GM19395 (cell line): ENCODE measurements at regions not wholly inside any gene's neighbourhood (a gene's known extent, or its start where the extent isn't known, plus 50 kb on each side); places are given as distances from the start of the nearest gene placed in this dataset.

Experiments
- ATAC-seq: cut with Tn5 transposase; IDR thresholded peaks from one replicate; pipeline ENCODE4 v1.9.1; 2021; ENCODE audit warnings: mild to moderate bottlenecking, moderate library complexity; ENCODE audit not compliant: unreplicated experiment

DNA sequence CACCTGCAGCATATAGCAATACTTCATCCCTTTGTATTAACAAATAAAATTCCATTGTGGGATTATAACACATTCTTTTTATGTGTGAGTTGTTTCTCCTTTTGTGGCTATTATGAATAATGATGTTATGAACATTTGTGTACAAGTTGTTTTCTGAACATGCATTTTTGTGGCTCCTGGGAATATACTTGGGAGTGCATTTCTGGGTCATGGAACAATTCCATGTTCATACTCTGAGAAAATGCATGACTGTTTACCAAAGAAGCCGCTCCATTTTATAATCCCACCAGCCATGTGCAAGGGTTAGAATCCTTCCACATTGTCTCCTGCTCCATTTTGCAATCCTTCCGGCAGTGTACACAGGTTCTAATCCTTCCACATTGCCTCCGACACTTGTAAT is 713.8 kb downstream of the TBC1D22A start:
- no peak for ATAC-seq

DNA sequence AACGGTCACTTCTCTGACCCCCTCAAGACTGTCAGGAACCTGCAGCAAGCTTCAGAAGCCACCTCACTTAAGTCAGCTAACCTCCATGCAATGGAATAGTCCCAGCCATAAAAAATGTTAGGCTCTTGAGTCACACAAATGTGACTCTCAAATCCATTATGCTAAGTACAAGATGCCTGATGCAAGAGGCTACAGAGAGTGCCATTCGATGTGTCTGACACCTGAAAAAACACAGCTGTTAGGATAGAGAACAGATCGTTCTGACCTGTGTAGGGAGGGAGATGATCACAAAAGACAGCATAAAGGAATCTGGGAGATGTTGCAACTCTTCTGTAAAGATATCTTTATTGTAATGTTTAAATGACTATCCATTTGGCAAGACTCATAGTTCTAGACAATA is 712.4 kb downstream of the TBC1D22A start:
- ATAC-seq = no peak

DNA sequence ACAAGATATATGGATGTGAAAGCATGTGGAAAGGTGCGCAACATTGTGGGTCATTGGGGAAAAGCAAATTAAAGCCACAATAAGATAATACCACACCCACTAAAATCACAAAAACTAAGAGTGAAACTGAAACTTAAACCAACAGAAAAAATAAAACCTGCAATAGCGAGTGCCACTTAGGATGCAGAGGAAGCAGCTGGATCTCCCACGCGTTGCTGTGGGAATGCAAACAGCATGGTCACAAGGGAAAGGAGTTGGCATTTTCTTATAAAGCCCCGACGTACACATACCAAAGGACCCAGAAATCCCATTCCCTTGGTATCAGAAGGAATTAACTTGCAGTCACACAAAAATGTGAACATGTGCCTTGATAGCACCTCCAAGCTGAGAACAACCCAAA is 712.0 kb downstream of the TBC1D22A start:
- no peak for ATAC-seq

DNA sequence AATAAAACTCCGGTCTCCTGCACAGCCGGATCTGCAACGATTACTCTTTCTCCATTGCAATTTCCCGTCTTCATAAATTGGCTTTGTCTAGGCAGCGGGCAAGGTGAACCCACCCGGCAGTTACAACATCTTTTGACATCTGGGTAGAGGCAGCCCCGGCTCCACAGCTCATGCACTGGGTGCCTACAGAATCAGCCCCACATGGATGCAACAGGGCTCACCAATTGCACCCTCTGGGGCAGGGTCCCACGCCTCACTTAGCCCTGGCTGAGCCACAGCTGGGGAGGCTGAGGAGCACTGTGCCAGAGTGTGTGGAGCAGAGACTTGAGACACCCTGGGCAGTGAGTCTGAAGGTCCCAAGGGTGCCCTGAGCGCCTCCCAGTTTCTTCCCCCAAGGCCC is 710.2 kb downstream of the TBC1D22A start:
- ATAC-seq = no peak

DNA sequence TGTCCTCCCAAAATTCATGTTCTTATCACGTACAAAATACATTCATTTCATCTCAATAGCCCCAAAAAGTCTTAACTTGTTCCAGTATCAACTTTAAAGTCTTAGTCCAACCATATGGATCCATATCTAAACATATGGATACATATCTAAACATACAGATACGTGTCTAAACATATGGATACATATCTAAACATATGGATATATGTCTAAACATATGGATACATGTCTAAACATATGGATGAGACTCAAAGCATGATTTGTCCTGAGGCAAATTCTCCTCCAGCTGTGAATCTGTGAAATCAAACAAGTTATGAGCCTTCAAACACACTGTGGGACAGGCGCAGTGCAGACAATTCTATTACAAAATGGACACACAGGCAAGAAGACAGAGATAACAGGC is 709.0 kb downstream of the TBC1D22A start:
- ATAC-seq = no peak

DNA sequence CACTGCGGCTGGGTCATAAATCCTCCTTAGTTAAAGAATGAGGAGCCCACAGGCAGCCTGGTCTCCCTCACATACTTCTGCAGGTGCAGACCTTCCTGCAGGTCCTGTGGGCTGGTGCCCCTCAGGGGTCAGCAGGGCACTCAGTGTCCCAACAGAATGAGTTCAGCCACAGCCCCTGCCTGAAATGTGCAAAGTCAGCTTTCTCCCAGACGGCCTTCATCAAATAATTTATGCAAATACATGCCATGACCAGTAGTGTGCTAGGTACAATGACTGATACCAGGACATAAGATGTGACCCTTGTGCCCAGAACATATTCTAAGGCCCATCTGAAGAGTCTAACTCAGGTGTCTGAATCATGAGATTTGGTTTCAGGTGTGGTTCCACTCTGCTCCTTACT is 703.4 kb downstream of the TBC1D22A start:
- ATAC-seq = no peak

DNA sequence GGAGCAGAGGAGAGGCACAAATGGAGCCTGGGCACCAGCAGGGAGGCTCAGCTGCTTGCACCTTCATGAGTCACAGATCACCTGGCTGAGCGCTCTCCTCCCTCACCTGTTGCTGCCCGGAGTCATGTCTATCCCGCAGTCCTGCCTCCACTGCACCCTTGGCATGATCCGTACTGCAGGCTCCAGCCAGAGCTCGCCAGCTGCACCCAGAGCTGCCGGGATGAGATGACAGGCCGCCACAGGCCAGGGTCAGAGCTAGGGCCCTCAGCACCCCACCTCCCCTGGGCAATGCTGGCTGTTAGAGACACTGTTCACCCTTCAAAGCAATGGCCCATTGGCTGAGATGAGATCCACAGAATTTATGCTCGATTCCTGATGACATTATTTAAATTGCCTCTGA is 702.8 kb downstream of the TBC1D22A start:
- no peak for ATAC-seq

DNA sequence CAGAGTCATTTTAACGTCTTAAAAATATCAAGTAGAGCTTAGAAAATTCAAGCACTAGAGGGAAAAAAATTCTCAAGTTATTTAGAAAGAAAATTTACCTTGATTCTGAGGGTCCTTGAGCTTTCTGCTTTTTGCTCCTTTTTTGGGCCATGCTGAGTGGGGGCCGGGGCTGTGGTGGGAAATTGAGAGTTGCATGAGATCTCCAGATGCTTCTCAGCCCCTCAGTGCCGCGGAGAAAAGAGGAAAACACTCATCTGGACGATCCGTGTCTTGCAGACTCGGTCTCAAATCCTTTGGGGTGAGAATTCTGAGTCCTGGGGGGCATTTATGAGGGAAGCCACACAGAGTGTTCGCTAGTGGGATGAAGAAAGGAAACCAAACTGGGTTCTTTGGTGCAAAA is 700.8 kb downstream of the TBC1D22A start:
- no peak for ATAC-seq

DNA sequence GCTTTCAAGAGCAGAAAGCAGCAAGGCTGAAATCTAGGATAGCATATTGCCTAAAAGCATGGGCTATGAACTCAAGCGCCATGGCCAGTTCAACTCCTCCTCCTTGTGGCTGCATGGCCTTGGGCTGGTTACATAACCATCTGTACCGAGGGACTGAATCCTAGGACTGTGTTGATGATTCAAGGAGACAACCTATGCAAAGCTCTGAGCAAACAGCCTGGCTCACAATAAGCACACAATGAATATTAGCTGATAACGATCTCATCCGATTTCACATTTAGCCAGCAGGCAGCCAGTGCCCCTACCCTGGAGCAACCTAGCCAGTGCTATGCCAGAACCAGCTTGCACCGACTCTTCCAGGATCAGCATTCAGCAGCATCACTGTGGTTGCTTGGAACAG is 698.4 kb downstream of the TBC1D22A start:
- no peak for ATAC-seq

DNA sequence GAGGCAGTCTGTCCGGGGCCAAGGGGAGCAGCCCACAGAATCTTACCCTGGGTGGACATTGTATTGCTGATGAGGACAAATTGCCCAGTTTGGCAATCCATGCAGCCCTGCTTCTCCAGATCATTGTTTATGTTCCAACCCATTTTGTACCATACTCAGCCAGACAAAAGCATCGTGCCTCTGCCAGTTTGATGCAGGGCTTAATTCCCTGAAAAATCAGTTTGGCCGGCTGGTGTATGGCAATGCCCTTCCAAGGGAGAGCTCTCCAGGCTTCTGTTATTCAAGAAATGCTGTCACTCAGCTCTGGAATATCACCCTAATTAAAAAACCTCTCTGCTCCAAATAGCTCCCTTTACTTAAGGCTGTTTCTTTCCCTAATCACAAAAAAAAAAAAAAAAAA is 697.7 kb downstream of the TBC1D22A start:
- no peak for ATAC-seq

DNA sequence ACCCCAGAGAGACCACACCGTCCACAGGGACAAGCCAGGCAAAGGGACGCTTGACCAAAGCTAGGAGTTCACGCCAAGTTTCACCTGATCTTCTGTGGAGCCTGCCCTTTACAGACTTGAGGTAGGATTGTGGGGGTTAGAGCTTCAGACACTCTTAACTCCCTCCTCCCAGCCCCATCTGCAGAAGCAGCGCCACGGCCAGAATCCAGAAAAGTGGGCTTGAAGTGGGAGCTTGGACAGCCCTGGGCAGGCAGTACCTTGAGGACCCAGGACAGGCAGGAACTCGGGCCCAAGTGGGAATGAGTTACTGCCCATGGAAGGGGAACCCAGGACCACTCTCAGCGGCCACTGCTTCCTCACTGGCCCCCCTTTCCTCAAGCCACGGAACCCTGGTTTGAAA is 695.9 kb downstream of the TBC1D22A start:
- no peak for ATAC-seq

DNA sequence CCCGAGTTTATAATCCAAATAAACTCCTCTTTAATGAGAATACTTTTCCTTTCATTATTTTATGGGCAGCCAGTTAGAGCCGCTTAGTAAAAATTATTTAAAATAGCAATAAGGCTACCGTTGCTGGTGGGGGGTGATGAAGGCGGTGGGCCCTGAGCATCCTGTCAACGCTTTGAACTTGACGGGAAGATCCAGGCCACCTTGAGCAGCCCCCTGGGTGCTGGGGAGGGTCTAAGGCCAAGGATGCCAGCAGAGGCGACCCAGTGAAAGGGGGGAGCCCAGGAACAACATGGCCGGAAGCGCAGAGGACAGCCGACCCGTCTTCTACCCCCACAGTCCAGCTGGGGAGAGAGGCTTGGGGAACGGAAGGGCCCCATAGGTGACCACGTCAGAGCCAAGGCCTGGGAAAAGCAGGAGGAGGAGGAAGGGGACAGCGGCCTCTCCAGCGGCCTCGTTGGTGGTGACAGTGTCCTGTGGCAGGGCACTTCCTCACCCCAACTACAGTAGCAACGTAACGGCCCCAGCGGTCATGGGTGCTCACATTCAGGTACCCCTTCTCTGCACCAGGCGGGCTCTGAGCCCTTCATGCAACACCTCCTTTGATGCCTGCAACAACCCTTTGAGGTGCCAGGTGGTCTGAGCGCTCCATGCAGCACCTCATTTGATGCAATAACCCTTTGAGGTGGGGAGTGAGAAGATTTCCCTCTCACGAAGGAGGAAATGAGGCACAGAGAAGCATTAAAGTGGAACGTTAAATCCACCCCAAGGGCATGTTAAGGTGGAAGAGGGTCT is 695.3 kb downstream of the TBC1D22A start:
- ATAC-seq = no peak

DNA sequence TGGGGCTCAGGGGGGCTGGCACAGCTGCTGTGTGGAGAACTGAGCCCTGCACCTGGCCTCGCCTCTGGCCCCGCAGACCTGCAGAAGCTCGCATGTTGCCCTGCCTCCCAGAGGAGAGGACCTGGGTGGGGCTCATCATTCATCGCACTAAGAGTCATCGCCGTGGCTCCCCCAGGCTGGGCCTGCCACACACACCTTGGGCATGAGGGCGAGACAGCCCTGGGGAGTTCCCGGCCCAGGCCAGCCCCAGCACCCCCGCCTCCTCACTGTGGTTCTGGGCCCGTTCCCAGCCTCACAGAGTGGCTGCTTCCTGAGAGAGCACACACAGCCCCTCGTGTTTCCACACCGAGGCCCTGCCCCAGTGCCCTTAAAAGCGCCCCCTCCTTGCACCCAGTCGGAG is 694.6 kb downstream of the TBC1D22A start:
- no peak for ATAC-seq

DNA sequence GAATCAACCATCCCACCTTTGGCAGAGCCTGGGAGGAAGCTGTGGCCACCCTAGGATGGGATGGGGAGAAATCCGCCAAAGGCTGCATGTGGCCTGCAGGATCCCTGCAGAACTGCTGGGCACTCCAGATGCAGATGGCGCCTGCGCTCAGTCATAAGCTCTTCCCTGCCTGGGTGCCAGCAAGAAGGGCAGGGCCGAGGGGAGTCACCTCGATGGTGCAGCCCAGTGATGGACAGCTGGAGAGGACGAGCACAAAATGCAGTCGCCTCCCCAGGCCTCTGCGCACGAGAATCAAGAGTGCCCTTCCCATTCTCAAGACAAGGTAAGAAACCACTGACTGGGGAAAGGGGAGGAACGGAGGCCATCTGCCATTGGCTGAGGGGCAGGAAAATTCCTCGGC is 693.6 kb downstream of the TBC1D22A start:
- ATAC-seq = no peak

DNA sequence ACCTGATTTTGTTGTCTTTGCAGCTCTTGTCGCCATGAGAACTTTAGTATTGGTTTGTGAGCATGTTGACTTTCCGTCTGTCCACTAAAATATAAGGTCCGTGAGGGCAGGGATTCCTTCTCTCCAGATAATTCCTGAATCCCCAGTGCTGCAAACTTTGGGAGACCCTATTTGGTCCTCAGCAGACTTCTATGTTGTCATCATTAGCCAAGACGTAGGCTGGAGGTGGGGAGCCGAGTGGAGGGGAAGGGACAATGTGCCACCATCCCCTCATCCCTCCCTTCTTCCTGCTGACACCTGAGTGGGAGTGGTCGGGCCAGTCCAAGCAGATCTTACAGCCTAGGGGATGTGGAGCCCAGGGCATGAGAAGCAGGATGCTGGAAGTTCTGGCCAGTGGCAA is 690.6 kb downstream of the TBC1D22A start:
- ATAC-seq = no peak

DNA sequence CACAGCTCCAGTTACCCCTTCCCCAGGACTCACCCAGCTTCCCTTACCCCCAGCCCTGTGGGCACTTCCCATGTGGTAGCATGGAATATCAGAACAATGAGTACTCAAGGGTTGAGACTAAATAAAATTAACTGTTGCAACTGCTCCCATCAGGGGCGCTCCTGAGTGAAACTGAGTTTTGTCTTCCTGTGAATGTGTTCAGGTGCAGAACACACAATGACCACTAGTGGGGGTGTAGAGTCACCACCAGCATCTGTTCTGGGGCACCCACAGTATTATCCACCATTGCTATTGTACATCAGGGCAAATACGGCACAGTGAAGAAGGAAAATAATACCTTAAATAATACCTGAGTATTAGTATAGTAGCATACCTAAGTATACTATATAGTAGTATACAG is 689.7 kb downstream of the TBC1D22A start:
- ATAC-seq = no peak

DNA sequence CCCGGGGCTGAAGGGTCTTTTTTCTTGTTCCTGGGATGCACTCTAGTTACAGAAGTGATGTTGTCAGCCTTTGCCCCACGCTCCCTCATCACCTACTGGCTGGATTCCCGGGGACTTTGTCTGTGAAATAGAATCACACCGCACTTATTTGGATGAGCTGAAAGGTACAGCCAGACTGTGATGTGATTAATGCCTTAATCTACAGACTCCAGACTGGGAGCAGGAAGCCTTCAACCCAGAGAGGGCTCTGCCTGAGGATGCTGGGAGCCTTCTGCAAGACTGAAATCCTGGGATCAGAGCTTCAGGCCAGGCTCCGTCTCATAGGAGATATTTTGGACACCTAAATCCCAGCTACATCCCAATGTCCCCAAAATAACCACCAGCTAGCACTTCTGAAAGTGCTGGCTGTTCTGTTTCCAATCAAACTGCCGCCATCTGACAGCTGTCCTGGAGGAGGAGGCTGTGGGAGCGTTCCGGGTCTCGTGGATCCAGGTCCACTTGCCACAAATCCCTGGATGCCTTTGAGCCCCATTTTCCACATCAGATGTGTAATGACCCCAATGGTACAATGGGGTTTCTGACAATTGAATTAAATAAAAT is 688.5 kb downstream of the TBC1D22A start:
- no peak for ATAC-seq

DNA sequence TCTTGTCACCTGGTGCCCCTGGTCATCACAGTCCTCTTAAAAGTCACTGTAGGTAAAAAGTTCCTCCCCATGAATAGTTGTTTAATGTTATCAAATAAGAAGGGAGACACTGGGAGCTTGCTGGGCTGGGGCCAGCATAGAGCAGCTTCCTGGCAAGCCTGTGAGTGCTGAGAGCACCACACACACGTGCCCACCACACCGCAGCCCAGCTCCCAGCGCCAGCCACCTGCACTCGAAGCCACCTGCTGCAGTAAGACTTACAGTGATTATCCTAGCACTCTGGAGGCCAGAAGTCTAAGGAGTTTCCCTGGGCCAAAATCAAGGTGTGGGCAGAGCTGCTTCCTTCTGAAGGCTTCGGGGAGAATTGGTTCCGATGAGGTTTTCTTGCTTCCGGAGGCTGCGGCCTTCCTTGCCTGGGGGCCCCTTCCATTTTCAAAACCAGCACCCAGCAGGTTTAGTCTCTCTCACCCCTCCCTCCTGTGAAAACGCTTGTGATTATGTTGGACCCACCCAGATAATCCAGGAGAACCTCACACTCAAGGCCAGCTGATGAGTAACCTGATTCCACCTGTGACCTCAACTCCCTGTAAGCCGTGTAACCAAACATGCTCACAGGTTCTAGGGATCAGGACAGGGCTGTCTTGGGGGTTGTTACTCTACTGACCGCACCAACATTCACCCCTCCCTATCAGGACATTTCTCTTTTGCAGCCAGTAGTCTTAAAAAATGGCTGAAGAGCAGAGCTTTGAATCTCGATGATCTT is 687.2 kb downstream of the TBC1D22A start:
- ATAC-seq = no peak

DNA sequence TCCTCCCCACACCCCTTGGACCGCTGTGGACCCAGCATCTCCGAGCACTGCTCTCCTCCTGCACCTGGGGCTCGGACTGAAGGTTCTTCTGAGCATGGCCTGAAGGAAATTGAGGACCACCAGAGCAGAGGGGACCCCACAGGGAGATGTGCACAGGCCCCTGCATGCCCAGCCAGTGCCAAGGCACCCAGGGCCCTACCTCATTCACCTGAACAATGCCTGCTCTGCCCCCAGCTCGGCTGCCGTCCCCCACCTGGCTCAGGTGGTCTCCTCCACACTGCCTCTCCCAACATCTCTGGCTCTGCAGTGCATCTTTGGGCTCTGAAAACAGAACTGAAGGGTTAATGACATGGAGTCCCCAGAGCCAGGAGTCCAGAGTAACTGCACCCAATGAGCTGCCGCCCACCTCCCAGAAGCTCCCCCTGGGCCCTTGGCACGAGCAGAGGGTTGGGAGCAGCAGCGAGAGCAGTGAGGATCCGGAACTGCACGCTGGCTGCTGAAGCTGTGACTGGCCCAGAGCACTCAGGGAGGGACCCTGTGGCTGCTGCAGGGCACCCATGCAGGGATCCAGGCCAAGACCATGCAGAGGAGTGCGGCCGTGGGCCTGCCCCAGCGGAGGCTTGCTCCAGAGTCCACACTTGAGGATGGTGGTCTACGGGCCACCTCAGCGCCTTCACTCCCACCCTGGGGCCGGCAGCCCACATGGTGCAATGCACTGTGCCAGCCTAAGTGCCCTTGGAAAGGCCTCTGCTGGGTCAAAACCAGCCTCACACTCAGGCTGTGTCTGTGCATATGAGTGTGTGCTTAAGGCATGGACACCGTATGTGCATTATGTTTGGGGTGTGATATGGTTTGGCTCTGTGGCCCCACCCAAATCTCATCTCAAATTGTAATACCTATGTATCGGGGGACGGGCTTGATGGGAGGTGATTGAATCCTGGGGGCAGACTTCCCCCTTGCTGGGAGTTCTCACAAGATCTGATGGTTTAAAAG is 686.1 kb downstream of the TBC1D22A start:
- no peak for ATAC-seq

DNA sequence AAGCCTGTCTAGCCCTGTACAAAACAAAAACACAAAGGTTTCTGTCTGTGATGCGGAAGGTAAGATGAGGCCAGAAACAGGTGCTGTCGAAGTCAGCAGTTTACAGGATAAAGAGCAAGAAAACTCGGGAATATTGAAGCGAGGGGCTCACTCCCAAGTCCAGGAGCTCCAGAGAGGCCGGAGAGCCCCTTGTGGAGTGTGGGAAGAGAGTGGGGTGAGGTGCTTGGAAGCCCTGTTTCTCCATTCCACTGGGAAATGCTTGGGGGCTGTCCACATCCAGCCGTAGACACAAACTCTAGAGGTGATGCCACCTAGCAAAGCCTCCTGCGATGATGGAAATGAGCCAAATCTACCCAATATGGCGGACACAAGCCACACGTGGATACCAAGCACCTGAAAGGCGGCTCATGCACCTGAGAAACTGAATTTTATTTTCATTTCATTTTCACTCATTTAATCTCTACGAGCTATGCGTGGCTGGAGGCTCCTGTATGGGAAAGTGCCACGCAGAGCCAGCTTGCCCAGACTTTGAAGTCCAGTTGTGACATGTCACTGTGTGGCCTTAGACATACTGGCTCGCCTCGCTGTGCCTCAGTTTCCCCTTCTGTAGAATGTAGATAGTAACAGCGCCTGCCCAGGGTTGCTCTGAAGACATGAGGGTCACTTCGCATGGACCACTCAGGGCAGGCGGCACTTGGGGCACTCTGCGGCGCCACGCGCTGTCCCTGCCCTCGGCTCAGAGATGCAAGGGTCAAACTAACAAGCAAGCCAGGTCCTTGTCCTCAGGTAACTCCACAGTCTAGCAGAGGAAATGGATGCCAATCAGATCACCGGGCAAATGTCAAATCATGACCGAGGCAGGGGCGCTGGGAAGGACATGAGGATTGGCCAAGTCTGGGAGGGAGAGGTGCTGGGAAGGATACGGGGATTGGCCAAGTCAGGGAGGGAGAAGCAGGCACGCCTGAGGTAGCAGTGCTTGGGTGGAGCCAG is 684.7 kb downstream of the TBC1D22A start:
- no peak for ATAC-seq
